GM18498 (cell line): ENCODE measurements at regions not wholly inside any gene's neighbourhood (a gene's known extent, or its start where the extent isn't known, plus 50 kb on each side); places are given as distances from the start of the nearest gene placed in this dataset.
"Not testable (repeated sequence)": the region's sequence is repeated elsewhere in the genome, so short reads cannot be mapped to it uniquely, and the experiment has no call there.

Experiments used
- ATAC-seq: cut with Tn5 transposase; IDR thresholded peaks from one replicate; pipeline ENCODE4 v1.9.1; 2021; ENCODE audit warnings: mild to moderate bottlenecking, moderate library complexity; ENCODE audit not compliant: unreplicated experiment

GRCh38 chr11:67877316-67877715 lies 126.6 kb downstream of the UNC93B1 start:
- ATAC-seq = not testable (repeated sequence)

DNA sequence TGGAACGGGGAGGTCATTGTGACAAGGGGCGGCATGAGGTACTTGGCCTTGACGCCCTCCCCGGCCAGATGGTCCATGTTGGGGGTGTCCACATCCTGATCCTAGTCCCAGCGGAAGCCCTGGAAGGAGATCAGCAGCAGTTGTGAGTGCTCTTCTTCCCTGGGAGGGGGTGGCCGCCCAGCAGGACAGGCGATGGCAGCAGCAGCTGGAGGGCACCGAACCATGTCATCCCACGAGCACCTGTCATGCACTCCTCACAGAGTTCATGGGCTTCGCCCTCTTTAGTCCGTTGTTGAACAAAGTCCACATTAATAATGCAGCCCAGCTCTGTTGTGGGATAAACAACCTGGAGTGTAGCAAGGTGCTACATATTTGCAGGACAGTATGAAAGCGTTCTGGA lies 130.7 kb downstream of the UNC93B1 start:
- ATAC-seq = not testable (repeated sequence)

DNA sequence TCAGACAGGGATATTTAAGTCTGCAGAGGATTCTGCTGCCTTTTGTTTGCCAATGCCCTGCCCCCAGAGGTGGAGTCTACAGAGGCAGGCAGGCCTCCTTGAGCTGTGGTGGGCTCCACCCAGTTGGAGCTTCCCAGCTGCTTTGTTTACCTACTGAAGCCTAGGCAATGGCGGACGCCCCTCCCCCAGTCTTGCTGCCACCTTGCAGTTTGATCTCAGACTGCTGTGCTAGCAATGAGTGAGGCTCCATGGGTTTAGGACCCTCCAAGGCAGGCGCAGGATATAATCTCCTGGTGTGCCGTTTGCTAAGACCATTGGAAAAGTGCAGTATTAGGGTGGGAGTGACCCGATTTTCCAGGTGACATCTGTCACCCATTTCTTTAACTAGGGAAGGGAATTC lies 132.7 kb downstream of the UNC93B1 start:
- not testable (repeated sequence) for ATAC-seq

DNA sequence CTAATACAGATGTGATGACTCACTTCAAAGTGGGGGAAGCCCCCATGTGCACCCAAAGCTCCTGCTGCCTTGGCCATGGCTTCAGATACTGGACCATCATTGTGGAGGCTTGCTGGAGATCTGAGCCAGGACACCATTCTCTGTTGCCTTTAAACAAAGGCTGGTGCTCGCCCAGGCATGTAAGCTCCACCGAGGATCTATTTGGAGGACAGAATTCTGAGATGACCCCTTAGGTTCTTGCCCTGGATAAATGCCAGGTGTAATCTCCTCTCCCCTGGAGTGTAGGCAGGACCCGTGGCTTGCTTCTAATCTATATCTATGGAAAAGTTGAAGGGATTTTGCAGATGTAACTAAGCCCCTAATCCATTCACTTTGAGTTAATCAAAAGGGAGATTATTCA lies 141.0 kb downstream of the UNC93B1 start:
- not testable (repeated sequence) for ATAC-seq

- ATAC-seq = not testable (repeated sequence)
Observed at GRCh38 chr11:67859513-67860161, 144.3 kb downstream of the UNC93B1 start.

- ATAC-seq = not testable (repeated sequence)
Observed at GRCh38 chr11:67850747-67851146, 153.2 kb downstream of the UNC93B1 start.

GRCh38 chr11:67849766-67850165 lies 154.1 kb downstream of the UNC93B1 start:
- not testable (repeated sequence) for ATAC-seq

DNA sequence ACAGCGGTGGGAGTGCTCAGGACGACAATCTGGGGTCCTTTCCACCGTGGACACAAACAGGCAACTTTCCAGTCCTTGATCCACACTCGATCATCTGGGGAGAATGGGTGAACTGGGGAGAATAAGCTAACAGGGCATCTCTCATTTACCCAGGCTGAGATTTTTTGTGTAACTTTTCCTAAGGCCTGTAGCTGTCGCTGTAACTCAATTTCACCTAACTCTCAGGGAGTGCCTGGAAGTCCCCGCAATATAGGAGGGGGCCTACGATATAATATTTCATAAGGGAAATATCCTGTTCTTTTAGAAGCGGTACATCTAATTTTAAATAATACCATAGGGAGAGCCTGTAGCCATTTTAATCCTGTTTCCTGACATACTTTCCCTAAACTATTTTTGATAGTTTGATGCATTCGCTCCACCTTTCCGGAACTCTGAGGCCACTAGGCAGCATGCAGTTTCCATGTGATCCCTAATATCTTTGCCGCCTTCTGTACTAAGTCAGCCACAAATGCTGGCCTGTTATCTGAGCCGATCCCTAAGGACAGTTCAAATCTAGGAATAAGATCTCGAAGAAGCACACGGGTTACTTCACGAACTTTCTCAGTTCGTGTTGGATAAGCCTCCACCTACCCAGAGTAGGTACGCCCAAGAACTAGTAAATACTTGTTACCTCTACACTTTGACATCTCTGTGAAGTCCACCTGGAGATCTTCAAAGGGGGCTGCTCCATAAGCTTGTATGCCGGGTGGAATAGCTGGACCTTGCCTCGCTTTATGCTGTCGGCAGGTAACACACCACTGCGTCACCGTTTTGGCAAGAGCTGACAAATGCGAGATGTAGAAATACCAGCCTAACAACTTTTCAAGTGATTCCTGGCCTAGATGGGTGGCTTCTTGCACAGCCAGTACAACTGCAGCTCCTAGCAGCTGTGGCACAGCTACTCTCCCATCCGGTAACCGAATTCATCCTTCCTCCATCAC lies 155.7 kb downstream of the UNC93B1 start:
- ATAC-seq = not testable (repeated sequence)

- not testable (repeated sequence) for ATAC-seq
Observed at GRCh38 chr11:67846303-67846702, 157.6 kb downstream of the UNC93B1 start.

GRCh38 chr11:67845296-67845695 lies 158.6 kb downstream of the UNC93B1 start:
- ATAC-seq = not testable (repeated sequence)

DNA sequence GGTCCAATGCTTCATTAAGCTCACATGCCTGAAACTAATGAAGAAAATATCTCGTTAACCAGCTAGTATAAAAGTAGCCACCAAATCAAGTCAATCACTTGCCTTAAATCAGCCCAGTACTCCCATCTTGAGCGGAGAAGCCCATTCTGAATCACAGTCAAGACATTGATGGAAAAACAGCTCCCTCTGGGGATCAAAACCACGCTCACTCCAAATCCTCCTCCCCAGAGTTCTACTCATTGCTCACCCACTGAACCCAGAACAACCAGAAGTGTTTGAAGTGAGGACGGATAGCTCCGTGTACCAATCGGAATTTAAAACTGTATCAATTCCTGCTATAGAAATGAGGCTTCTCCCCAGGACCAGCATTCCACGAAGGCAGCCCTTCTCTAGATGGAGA lies 163.3 kb downstream of the UNC93B1 start:
- not testable (repeated sequence) for ATAC-seq

DNA sequence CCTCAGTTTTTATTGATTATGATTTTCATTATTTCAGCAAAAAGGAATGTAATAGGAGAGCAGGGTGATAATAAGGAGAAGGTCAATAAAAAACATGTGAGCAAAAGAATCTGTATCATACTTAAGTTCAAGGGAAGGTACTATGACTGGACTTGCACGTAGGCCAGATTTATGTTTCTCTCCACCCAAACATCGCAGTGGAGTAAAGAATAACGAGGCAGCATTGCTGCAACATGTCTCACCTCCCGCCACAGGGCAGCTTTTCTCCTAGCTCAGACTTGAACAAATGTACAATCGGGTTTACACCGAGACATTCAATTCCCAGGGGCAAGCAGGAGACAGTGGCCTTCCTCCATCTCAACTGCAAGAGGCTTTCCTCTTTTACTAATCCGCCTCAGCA lies 155.7 kb upstream of the ALDH3B2 start:
- ATAC-seq = not testable (repeated sequence)

DNA sequence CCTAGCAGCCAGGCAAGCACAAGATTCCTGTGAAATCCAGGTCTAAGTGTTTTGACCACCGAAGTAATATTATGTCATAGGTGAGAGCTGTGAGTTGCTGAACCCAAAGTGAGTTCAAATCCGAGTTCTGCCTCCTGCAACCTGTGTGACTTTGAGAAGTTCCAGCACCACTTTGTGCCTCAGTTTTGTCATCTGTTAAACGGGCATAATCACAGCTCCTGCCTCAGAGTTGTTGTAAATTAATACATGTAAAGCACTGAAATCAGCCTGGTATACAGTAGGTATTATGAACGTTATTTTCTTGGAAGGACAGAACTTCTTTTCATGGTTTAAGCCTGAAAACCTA lies 152.5 kb upstream of the ALDH3B2 start:
- ATAC-seq = not testable (repeated sequence)

DNA sequence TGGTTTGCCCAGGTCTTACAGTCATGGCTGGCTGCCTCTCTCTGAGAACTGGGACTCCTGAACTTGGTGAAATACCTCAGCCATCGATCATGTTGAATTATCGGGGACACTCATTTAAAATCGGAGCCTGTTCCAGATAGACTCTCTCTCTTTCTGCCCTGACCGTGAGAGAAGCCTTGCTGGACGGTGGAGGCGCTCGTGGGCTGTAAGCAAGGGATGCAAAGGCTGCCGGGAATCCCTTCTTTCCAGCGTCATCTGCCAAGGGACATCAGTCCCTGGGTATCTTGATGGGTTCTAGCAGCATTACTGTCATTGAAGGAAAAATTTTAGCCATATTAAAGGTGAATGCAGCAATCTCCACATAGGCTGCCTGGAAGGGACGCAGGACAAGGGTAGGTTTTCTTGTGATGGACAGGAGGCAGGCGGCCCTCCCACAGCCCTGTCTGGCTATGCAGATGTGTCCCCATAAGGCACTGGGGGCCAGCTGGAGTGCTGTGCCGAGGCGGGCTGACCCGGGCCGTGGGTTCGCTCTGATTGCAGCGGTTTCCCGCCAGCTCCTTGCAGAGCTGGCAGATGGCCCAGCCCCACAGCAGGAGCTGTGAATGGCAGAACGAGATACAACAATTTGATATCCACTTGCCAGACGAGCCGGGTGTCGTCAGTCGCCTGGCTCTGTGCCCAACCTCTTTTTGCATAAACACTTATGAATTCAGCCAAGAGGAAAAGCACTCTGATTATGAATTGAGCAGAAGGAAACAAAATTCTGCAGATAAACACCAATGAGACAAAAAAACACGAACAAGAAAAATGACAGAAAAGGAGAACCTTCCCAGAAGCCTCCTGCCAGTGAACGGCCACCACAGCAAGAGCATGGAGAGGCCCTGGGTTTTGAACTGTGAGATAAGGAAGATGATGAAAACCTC lies 151.9 kb upstream of the ALDH3B2 start:
- not testable (repeated sequence) for ATAC-seq

DNA sequence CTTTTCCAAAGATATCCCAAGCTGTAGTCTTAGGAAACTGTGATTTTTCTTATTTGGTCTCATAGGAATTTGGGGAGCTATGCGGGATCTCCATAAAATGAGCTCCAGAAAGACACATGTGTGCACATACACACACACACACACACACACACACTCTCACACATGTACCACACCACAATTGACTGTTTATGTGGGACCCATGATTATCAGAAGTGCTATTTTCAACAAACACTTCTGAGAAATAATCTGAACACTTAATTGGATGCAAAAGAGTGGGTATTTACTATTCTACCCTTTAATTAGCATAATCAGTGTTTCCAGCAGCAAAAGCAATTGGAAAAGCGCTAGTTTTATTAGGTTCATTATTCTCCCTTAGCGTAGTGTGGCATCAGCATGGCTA lies 150.4 kb upstream of the ALDH3B2 start:
- ATAC-seq = not testable (repeated sequence)

DNA sequence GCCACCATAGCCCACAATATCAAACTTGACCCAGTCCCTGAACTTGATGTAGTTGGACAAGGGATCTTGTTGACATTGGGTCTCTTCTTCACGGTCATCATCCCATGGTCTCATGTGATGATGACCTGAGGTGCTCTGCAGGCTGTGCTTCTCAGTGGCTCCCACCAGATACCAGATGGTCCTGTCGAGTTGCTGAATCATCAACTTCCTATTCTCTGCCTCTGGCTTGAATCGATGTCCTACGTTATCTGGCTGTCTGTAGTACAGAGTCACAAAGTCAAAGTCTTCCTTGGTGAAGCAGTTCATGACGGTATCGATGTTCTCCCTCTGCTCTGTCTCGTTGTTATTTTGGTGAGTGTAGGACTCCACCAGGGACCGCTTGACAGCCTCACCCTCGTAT lies 145.7 kb upstream of the ALDH3B2 start:
- no peak for ATAC-seq

DNA sequence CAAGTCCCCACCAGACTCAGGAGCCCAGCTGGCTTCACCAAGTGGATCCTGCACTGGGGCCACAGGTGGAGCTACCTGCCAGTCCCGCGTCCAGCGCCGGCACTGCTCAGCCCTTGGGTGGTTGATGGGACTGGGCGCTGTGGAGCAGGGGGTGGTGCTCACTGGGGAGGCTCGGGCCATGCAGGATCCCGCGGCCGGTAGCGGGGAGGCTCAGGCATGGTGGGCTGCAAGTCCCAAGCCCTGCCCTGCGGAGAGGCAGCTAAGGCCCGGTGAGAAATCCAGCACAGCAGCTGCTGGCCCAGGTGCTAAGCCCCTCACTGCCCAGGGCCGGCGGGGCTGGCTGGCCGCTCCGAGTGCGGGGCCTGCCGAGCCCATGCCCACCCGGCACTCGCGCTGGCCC lies 143.1 kb upstream of the ALDH3B2 start:
- ATAC-seq = not testable (repeated sequence)

- ATAC-seq = not testable (repeated sequence)
Observed at GRCh38 chr11:67809301-67809700, 134.9 kb upstream of the ALDH3B2 start.

DNA sequence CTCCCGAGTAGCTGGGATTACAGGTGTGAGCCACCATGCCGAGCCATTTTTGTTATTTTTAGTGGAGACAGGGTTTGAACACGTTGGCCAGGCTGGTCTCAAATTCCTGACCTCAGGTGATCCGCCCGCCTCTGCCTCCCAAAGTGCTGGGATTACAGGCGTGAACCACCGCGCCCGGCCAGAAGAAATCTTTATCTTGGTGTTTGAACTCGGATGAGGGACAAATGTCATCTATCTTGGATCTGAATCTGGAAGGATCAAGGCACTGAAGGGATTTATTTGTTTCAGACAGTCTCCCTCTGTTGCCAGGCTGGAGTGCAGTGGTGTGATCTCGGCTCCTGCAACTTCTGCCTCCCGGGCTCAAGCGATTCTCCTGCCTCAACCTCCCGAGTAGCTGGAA lies 133.5 kb upstream of the ALDH3B2 start:
- ATAC-seq = not testable (repeated sequence)

GRCh38 chr11:67806728-67807235 lies 132.4 kb upstream of the ALDH3B2 start:
- not testable (repeated sequence) for ATAC-seq

- not testable (repeated sequence) for ATAC-seq
Observed at GRCh38 chr11:67806183-67806582, 131.8 kb upstream of the ALDH3B2 start.
